IPS-NIHi11 (cell line): ENCODE measurements at regions not wholly inside any gene's neighbourhood (a gene's known extent, or its start where the extent isn't known, plus 50 kb on each side); places are given as distances from the start of the nearest gene placed in this dataset.
"Not testable (repeated sequence)": the region's sequence is repeated elsewhere in the genome, so short reads cannot be mapped to it uniquely, and the experiment has no call there.

Experiments used
- DNase-seq: peaks from one replicate; pipeline ENCODE4 v3.0.0; 2012; ENCODE audit warnings: mixed read lengths, low spot score

DNA sequence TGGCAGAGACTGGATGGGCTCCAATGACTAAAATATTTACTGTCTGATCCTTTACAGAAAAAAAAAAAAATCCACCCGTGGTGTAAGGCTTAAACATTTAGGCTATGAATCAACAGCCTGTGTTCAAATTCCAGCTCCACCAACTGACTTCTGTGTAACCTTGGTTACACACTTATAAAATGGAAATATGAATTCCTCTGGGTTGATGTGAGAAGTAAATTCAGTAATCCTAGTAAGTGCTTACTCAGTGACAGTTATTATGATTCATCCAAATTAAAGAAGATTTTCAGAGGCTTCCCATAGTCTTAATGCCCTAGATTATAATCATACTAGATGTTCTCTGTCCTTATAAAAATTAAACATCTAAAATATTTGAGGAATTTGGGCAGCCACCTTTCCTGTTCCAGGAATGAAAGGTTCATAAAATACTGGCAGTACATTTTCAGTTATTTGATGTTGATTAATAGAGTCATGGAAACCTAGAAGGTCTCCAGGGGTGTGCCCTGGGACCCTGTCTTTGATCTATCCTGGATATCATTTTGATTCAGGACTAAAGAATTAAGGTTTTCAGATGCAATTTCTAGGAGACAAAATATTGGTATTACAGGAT is 180.3 kb upstream of the ZNF217 start:
- DNase-seq: no peak

DNA sequence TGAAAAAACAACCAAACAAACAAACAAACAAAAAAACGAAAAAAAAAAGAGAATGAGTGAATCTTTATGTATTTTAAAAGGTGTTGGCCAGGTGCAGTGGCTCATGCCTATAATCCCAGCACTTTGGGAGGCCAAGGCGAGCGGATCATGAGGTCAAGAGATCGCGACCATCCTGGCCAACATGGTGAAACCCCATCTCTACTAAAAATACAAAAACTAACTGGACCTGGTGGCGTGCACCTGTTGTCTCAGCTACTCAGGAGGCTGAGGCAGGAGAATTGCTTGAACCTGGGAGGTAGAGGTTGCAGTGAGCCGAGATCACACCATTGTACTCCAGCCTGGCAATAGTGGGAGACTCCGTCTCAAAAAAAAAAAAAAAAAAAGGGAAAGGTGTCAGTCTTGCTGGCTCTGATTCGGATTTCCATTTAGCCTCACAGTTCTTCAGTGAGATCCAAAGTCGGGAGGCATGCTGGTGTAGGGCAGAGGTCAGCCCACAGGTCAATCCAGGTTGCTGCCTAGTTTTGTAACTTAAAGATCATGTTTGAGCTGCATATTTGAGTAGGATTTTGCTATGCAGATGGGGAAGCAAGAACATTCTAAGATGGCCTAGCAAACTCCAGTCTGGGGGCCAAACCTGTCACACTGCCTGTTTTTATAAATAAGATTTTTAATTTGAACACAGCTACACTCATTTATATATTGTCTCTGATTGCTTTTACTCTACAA is 179.6 kb upstream of the ZNF217 start:
- DNase-seq: not testable (repeated sequence)

- DNase-seq: no peak
Measured at GRCh38 chr20:53769041-53769440, 175.4 kb upstream of the ZNF217 start.

DNA sequence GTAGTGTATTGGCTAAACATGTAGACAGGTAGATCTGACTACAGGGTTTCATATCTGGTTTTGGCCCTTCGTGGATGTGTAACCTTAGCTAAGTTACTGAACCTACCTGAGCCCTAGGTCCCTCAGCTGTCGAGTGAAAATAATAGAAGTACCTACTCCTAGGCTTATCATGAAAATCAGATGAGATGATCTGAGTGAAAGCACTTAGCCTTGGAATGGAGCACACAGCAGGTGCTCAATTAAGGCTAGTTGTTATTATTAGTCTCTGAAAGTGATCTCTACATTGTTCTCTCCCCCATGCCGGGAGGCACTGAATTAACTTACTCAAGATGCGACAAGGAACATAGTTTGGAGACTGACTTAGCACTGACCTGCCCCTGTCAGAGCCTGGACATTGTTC is 174.7 kb upstream of the ZNF217 start:
- DNase-seq: peak; percentile 43

DNA sequence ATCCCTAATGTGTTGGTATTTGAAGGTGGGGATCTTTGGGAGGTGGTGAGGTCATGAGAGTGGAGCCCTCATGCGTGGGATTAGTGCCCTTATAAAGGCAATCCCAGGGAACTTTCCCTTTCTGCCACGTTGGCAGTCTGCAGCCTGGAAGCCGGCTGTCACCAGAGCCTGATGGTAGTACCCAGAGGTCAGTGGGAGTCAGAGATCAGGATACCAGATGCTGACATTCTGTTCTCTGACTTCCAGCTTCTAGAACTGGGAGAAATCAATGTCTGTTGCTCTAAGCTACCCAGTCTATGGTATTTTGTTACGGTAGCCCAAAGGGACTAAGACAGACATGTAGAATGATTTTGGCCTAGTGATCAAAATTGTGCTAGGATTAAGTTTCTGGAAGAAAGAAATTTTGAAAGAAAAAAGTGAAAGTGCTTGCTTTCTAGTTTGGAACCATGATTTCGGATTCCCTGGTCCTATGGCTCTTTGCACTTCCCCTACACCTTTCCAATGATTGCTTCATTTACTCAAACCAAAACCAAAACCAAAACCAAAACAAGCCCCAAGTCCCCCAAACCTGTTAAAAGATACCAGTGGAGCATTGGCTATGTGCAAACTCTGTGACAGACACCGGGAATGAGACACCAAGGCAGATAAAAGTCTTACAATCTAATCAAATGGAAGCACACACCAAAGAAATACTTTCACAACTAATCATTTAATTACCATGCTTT is 173.7 kb upstream of the ZNF217 start:
- DNase-seq: no peak

DNA sequence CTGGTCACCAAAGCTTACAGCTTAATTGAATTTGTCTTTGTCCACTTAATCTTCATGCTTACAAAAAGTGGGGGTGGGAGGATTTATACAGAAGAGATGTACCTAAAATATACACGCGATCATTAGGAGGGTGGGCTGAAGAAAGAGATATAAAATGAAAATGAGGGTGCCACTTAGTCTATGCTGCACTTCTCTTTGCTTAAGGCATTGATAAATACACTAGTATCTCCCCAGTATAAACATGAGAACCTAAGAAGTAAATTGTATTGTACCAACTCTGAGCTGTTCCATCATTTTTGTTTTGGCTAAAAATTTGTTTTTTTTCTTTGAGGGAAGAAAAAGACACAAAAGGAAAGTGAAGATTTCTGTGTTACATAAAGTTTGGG is 170.8 kb upstream of the ZNF217 start:
- DNase-seq: no peak

GRCh38 chr20:53763707-53764414 is 170.2 kb upstream of the ZNF217 start:
- DNase-seq: peak; percentile 53

DNA sequence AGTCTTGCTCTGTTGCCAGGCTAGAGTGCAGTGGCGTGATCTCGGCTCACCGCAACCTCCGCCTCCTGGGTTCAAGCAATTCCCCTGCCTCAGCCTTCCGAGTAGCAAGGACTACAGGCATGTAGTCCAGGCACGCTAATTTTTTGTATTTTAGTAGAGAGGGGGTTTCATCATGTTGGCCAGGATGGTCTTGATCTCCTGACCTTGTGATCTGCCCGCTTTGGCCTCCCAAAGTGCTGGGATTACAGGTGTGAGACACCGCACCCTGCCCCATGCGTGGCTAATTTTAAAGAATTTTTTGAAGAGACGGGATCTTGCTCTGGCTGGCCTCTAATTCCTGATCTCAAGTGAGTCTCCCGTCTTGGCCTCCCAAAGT is 168.8 kb upstream of the ZNF217 start:
- not testable (repeated sequence) for DNase-seq

DNA sequence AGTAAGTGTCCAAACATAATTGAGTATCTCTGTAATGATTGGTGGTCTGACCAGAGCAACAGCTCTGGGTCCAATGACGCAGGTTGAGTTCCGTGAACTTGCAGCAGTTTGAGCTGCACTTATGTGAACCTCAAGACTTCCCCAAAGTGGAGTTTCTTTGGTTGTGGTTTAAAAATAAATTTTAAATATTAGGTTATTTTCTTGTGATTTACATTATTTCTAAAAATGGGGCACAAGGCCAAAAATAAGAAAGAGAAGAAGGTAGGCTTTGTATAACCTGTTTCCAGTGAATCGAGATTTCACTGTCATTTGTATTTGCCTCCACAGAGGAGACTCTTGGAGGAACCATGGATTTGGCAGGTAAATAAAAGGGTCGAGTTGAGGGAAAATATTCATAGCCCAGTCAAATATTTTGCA is 166.4 kb upstream of the ZNF217 start:
- no peak for DNase-seq

- no peak for DNase-seq
Measured at GRCh38 chr20:53757472-53757913, 163.9 kb upstream of the ZNF217 start.

DNA sequence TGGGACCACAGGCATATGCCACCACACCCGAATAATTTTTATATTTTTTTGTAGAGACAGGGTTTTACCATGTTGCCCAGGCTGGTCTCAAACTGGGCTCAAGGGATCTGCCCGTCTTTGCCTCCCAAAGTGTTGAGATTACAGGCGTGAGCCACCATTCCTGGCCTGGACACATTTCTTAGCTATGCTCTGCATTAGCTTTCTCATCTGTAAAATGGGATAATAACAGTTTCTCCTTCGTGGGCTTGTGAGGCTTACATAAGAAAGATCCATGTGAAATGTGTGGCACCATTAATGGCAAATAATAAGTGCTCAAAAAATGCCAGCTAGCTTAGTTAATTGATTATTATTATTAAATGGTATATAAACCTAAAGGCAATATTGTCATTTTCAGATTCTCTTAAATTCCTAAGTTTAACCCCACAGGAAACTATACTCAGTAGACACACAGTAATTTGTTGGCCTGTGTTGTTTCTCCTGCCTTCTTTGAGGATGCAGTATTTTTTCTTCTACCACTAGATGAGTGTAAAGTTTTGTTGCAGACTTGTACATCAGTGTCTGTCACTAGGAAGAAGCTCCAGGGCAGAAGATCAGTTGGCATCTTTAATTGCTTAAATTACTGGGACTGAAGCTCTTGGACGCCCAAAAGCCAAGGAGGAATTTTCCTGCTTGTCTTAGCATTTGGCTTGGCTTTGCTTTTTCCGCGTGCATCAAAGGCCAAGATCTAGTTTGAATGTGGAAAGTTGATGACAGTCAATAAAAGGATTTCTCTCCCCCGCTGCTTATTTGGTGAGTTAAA is 162.3 kb upstream of the ZNF217 start:
- no peak for DNase-seq

GRCh38 chr20:53753880-53754459 is 160.3 kb upstream of the ZNF217 start:
- DNase-seq: no peak

GRCh38 chr20:53752971-53753879 is 159.6 kb upstream of the ZNF217 start:
- DNase-seq: no peak

DNA sequence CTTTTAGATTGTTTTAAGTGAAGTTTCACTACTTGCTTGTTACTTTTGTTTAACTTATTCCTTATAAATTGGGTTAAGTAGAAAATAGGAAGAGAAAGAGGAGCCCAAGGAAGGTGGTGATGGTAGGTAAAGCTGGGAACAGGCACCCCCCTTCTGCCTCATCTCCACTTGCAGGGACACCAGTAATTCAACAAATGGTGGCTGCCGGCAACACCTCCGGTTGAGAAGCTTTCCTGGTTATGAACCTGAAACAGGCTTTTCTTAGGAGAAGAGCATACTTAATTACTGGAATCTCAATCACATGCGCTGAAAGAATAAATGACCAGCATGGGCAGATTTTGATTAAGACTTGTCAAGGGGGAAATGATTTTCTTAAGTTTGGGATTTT is 158.9 kb upstream of the ZNF217 start:
- no peak for DNase-seq

GRCh38 chr20:53751620-53752318 is 158.1 kb upstream of the ZNF217 start:
- no peak for DNase-seq

DNA sequence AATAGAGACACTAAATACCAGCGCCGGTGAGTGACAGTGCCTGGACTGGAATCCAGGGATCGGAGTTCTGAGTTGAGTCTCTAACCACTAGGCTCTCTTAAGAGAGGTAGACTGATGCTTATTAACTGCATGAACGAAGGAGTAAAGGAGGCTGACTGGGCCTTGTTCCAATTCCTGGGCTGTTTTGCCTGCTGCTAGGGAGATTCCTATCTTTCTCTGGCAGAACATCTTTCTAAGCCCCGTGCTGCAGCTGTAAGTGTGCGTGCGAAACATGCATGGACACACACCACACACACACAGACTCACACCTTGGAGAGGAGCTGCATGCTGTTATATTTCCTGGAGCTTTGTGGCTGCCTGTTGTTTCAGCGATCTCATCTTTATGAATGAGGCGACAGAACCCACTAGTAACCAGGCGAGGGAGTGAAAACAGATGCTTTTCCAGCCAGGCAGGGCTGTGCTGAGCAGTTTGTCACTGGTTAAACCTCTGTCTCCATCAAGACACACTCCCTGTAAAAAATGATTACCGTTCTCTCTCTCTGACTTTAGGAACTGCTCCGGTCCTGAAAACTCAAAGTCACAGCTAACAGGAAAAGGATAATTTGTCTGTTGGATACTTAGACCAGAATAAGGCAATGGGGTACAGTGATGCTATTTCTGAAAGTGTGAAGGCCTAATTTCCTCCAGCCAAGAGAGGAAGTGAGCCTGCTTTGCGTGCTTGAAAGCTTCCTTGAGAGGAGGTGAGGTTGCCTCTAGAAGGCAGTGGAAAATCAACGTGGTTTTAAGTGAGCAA is 157.4 kb upstream of the ZNF217 start:
- DNase-seq: no peak

DNA sequence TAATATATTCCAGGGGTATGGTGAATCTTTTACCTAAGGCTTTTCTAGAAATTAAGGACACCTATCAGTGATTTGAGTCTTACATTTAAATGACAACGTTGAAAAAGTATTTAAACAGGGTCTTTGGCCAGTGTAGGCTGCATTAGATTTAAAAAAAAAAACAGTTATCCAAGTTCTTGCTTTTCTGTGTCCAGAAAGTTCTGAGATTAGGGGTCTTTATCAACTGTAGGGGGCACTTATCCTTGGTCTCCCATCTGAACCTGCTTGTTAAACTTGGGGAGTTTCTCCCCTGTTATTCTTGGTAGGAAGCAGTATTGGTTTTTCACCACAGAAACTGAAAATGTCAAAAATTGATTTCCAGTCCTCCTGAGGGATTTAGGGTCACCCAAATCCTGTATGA is 155.9 kb upstream of the ZNF217 start:
- DNase-seq: no peak

DNA sequence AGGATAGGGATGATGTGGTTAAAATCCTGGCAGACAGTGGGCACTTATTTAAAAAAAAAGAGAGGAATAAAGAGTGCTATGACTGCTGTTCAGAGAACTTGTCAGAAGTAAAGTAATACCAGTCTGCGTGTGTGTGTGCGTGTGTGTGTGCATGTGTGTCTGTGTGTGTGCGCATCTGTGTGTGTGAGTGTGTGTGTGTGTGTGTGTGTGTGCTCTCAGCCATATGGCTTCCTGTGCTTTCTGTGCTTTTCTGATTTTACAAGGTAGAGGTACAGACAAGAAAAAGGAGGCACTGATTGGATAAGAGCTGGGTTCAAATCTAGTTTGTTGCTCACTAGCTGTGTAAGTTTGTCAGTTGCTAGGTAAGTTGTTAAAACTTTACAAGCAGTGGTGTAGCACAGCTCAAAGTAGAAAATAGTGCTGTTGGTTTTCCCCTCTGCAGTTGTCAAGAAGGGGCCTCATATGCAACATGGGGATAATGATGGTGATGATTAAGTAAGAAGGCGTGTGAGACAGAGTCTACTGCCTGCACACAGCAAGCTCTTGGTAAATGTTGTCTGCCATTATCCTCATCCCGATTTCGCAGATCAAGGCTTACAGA is 155.3 kb upstream of the ZNF217 start:
- DNase-seq: no peak
